ENCODE measurements at regions not wholly inside any gene's neighbourhood (a gene's known extent, or its start where the extent isn't known, plus 50 kb on each side); places are given as distances from the start of the nearest gene placed in this dataset.
A peak's percentile ranks its signal among the peaks of the same experiment; 100 is the strongest.

DNA sequence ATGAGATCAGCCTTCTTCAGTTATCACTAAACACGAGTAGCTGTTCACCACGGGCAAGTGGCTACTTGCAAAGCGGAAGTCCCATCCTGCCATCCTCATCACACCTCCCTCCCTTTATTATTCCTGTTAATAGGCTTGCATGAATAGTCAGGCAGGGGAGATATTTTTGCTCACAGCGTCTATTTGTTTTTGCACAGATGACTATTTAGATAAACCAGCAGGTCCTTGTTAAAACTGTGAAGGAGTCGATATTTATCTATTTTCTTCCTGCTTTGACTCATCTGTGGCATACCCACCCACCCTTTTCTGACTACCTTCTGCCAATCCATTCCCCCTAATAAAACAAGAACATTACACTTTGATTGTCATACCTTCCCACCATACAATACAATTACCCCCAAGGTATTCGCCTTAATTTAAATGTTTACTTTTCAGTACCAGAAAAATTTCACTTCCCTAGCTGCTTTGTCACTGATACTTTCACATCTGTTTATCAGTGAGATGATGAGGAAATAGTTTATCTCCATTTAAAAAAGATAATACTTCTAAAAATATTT lies 96.6 kb upstream of the BANK1 start:
- peak overlapping the region; percentile 51 for H3K27ac Mint-ChIP-seq
- ChIA-PET CTCF (no interaction called here), POLR2A (interaction anchor here (1.2 kb wide), 1 partner anchor 346 kb away, joined by 4 read pairs; the partner anchor contains the start of gene PPP3CA)
- intact Hi-C loops (cut with micrococcal nuclease) = no loop called here
- DNase-seq (no peak), ATAC-seq (ENCODE audit: low read depth) (peak; percentile 72)
- H3K27me3 Mint-ChIP-seq = no peaks in the 10 kb centered on the region
- no peaks in the 10 kb centered on the region for H3K9me3 Mint-ChIP-seq
- TF ChIP-seq, protein P1, sequence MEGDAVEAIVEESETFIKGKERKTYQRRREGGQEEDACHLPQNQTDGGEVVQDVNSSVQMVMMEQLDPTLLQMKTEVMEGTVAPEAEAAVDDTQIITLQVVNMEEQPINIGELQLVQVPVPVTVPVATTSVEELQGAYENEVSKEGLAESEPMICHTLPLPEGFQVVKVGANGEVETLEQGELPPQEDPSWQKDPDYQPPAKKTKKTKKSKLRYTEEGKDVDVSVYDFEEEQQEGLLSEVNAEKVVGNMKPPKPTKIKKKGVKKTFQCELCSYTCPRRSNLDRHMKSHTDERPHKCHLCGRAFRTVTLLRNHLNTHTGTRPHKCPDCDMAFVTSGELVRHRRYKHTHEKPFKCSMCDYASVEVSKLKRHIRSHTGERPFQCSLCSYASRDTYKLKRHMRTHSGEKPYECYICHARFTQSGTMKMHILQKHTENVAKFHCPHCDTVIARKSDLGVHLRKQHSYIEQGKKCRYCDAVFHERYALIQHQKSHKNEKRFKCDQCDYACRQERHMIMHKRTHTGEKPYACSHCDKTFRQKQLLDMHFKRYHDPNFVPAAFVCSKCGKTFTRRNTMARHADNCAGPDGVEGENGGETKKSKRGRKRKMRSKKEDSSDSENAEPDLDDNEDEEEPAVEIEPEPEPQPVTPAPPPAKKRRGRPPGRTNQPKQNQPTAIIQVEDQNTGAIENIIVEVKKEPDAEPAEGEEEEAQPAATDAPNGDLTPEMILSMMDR (IDR thresholded peaks at IDR 0.05) = no peak
- no peaks in the 10 kb centered on the region for H3K36me3 Mint-ChIP-seq (ENCODE audit: low read depth)
- peak overlapping the region; percentile 56 for H3K4me3 Mint-ChIP-seq
- H3K4me1 Mint-ChIP-seq = peaks cover 83% of the 10 kb centered on the region

DNA sequence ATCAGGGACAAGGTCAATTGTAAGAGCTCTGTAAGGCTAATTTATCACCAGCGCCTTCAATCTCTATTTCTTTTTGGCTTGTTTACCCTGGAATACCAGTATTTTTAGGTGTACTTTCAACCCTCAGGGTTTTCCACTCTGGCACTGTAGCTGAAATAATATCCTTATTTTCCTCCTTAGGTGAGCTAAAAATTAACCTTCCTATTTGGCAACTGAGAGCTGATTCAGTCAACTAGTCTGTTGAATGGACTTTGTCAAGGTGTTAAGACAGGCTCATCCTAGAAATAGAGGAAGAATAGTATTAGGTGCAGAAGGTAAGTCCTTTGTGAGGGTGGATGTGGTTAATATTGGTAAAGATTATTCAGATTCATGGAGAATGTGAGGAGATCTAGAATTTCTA lies 101.3 kb upstream of the BANK1 start:
- intact Hi-C loops (cut with micrococcal nuclease) = no loop called here
- Mint-ChIP-seq H3K4me3 (no peak overlapping the region), H3K27me3 (no peaks in the 10 kb centered on the region), H3K9me3 (no peaks in the 10 kb centered on the region), H3K27ac (no peak overlapping the region), H3K36me3 (ENCODE audit: low read depth) (no peaks in the 10 kb centered on the region), H3K4me1 (peaks cover 43% of the 10 kb centered on the region)
- CTCF ChIA-PET = no interaction called here
- ATAC-seq (ENCODE audit: low read depth) (no peak), DNase-seq (no peak)
- POLR2A ChIA-PET = no interaction called here
- TF ChIP-seq, protein P1 (IDR thresholded peaks at IDR 0.05) = no peak

DNA sequence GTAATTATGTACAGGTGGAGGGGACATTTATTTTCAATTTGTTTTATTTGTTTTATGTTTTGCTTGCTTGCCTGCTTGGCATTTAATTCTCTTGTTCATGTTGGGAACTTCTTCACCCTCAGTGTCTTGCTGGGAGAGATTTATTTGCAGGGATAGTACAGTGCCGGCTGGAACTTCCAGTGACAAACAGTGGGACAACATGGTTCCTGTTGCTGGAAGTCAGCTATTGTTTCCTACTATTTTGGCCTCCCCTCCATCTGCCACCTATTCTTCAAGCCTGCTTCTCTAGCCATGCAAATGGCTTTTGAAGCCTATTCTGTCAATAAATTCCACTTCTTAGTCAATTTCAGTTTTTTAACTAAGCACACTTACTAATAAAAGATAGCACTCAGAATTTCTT lies 105.4 kb upstream of the BANK1 start:
- TF ChIP-seq, protein P1 (IDR thresholded peaks at IDR 0.05) = no peak
- POLR2A ChIA-PET = no interaction called here
- Mint-ChIP-seq H3K36me3 (ENCODE audit: low read depth) (no peaks in the 10 kb centered on the region), H3K9me3 (no peaks in the 10 kb centered on the region), H3K4me1 (peaks cover 9% of the 10 kb centered on the region), H3K27ac (no peak overlapping the region), H3K4me3 (no peak overlapping the region), H3K27me3 (no peaks in the 10 kb centered on the region)
- DNase-seq (no peak), ATAC-seq (ENCODE audit: low read depth) (no peak)
- intact Hi-C loops (cut with micrococcal nuclease) = no loop called here
- CTCF ChIA-PET = no interaction called here

DNA sequence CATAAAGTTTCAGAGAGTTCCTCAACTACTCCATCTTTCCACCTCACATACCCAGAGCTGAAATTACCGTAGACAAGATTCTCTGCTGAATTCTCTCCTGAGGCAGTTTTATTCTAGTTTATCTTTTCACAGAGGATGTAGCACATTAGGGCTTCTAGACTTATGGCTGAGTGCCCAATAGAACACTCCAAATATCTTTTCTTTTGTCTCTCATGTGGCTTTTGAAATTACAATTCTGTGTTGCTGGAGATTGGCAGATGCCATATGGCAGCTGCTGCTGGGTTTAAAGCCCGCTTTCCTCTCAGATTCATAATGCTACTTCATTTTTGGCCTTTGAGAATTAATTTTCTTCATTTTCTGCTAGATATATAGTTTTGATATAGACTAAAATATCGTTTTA lies 107.6 kb upstream of the BANK1 start:
- no peak for ATAC-seq (ENCODE audit: low read depth)
- H3K27ac Mint-ChIP-seq = no peak overlapping the region
- no peaks in the 10 kb centered on the region for H3K9me3 Mint-ChIP-seq
- TF ChIP-seq, protein P1 (IDR thresholded peaks at IDR 0.05) = no peak
- intact Hi-C loops (cut with micrococcal nuclease) = no loop called here
- no peak for DNase-seq
- CTCF ChIA-PET = no interaction called here
- peaks cover 3% of the 10 kb centered on the region for H3K4me1 Mint-ChIP-seq
- no peak overlapping the region for H3K4me3 Mint-ChIP-seq
- POLR2A ChIA-PET = no interaction called here
- no peaks in the 10 kb centered on the region for H3K36me3 Mint-ChIP-seq (ENCODE audit: low read depth)
- H3K27me3 Mint-ChIP-seq = no peaks in the 10 kb centered on the region

DNA sequence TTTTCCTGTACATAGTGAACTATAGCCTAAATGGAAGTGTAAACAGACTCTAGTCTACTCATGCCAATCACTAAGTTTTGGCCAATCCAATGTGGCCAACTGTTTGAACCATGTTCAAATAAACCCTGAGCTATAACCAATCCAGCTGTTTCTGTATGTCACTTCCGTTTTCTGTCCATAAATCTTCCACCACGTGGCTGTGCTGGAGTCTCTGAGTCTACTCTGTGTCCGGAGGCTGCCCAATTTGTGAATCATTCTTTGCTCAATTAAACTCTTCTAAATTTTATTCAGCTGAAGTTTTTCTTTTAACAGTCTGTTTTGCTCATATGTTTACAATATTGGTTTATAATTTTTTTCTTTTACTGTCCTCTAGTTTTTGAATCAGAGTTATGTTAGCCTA lies 112.3 kb upstream of the BANK1 start:
- no peak for DNase-seq
- Mint-ChIP-seq H3K9me3 (peaks cover 4% of the 10 kb centered on the region), H3K27ac (no peak overlapping the region), H3K4me1 (peaks cover 3% of the 10 kb centered on the region), H3K36me3 (ENCODE audit: low read depth) (no peaks in the 10 kb centered on the region), H3K27me3 (no peaks in the 10 kb centered on the region), H3K4me3 (no peak overlapping the region)
- TF ChIP-seq, protein P1 (IDR thresholded peaks at IDR 0.05) = no peak
- intact Hi-C loops (cut with micrococcal nuclease) = no loop called here
- ChIA-PET POLR2A (no interaction called here), CTCF (no interaction called here)
- ATAC-seq (ENCODE audit: low read depth) = no peak
